T-cell (primary cell): ENCODE measurements at regions not wholly inside any gene's neighbourhood (a gene's known extent, or its start where the extent isn't known, plus 50 kb on each side); places are given as distances from the start of the nearest gene placed in this dataset.

Source experiments
- ATAC-seq, 4 experiments: fragments of 200-7000 bp in 3 of 4; fragments of 150-1000 bp in 1 of 4; cut with Tn5 transposase; replicated peaks in 1 of 4; 1 replicate in 3 of 4; 2 replicates in 1 of 4; pipeline ENCODE4 v1.10.0; 2021; ENCODE audit warnings: moderate library complexity in 3 of 4, mild to moderate bottlenecking in 2 of 4, moderate number of reproducible peaks in 1 of 4
- CTCF ChIA-PET, 2 donors: fragments of 300-600 bp; sonication (Branson Sonifier 250); formaldehyde crosslinking; loops; one replicate each; lab custom pipeline; 2022; ENCODE audit warnings: antibody characterized with exemption in 2 of 2; lab: Charles Lee
- POLR2A ChIA-PET, 2 donors: fragments of 300-600 bp; sonication (Branson Sonifier 250); formaldehyde crosslinking; loops; one replicate each; lab custom pipeline; 2022; ENCODE audit warnings: antibody characterized with exemption in 2 of 2; lab: Charles Lee
- DNase-seq, 35 experiments: peaks; one replicate each; pipeline versions ENCODE4 v3.0.0 to v3.0.0-alpha.2; 2013 to 2023
- H3K27ac ChIP-seq: one replicate; pipeline ENCODE4 v1.5.1; 2013; ENCODE audit warnings: low read length
- H3K27me3 ChIP-seq, 2 experiments: replicated peaks in 1 of 2; 1 replicate in 1 of 2; 2 replicates in 1 of 2; pipeline versions ENCODE4 v1.6.1 to v1.7.0; 2013; ENCODE audit warnings: low read length in 1 of 2, mixed read lengths in 1 of 2; ENCODE audit not compliant: control insufficient read depth in 2 of 2, insufficient read depth in 2 of 2; ENCODE audit errors: extremely low read depth in 1 of 2
- H3K36me3 ChIP-seq, 2 donors: 1 replicate in 1 of 2; 2 replicates in 1 of 2; pipeline versions ENCODE4 v1.6.1 to v1.7.0; 2013; ENCODE audit warnings: low read length in 1 of 2; ENCODE audit not compliant: control insufficient read depth in 2 of 2, insufficient read depth in 1 of 2; ENCODE audit errors: extremely low read depth in 1 of 2
- H3K4me1 ChIP-seq, 2 experiments: 1 replicate in 1 of 2; 2 replicates in 1 of 2; pipeline versions ENCODE4 v1.6.1 to v1.7.0; 2013; ENCODE audit warnings: low read length in 2 of 2, mixed read lengths in 1 of 2; ENCODE audit not compliant: insufficient read depth in 2 of 2, control insufficient read depth in 1 of 2; ENCODE audit errors: extremely low read depth in 1 of 2
- H3K4me3 ChIP-seq, 2 donors: 1 replicate in 1 of 2; 2 replicates in 1 of 2; pipeline versions ENCODE4 v1.5.1 to v1.7.0; 2013; ENCODE audit warnings: mild to moderate bottlenecking in 2 of 2, low read length in 1 of 2, moderate library complexity in 1 of 2; ENCODE audit not compliant: control insufficient read depth in 1 of 2; ENCODE audit errors: extremely low read depth in 1 of 2
- H3K9me3 ChIP-seq: 2 replicates; pipeline ENCODE4 v1.7.0; 2013
- H3K27ac Mint-ChIP-seq, 2 donors: one replicate each; pipeline ENCODE4 v1.8.0; 2020 to 2021; ENCODE audit warnings: mild to moderate bottlenecking in 2 of 2, mixed read lengths in 2 of 2
- H3K27me3 Mint-ChIP-seq, 2 donors: one replicate each; pipeline ENCODE4 v1.8.0; 2021 to 2022; ENCODE audit warnings: mixed read lengths in 2 of 2
- H3K36me3 Mint-ChIP-seq: one replicate; pipeline ENCODE4 v1.8.0; 2021; ENCODE audit warnings: mixed read lengths
- H3K4me1 Mint-ChIP-seq, 3 donors: one replicate each; pipeline ENCODE4 v1.8.0; 2020 to 2022; ENCODE audit warnings: mixed read lengths in 3 of 3, mild to moderate bottlenecking in 1 of 3
- H3K4me3 Mint-ChIP-seq, 3 donors: one replicate each; pipeline ENCODE4 v1.8.0; 2020 to 2022; ENCODE audit warnings: mild to moderate bottlenecking in 3 of 3, mixed read lengths in 3 of 3, moderate library complexity in 3 of 3
- H3K9me3 Mint-ChIP-seq, 3 donors: one replicate each; pipeline ENCODE4 v1.8.0; 2020 to 2022; ENCODE audit warnings: mixed read lengths in 3 of 3
- WGBS: methylation state at CpG from one replicate; pipeline ENCODE4 v1.1.5; 2013; ENCODE audit warnings: missing lambda C conversion rate; ENCODE audit not compliant: insufficient coverage; 5-methylcytosine and 5-hydroxymethylcytosine counted together

- no peak for DNase-seq
- peak overlapping the region in 1 of 3 donors; percentile 36 for H3K4me3 Mint-ChIP-seq
- no peaks in the 10 kb centered on the region for H3K36me3 Mint-ChIP-seq
- ChIA-PET CTCF (no interaction called here), POLR2A (no interaction called here)
- no peak overlapping the region for H3K27ac Mint-ChIP-seq
- peaks cover 30% of the 10 kb centered on the region in 2 donors for H3K27me3 Mint-ChIP-seq
- no peak overlapping the region for H3K4me3 ChIP-seq
- H3K27me3 ChIP-seq: peaks cover 2 to 35% of the 10 kb centered on the region in 2 experiments
- peaks cover 9 to 18% (median 11%) of the 10 kb centered on the region in 3 donors for H3K4me1 Mint-ChIP-seq
- WGBS: 6% methylated on average over 53 of the region's 62 CpGs
- no peaks in the 10 kb centered on the region for H3K9me3 ChIP-seq
- peak in 3 of 4 experiments; percentile 11 to 20 (median 12) for ATAC-seq
- no peak overlapping the region for H3K27ac ChIP-seq
- H3K36me3 ChIP-seq: no peaks in the 10 kb centered on the region
- peaks cover 0 to 5% of the 10 kb centered on the region in 2 experiments for H3K4me1 ChIP-seq
- peaks cover 0 to 5% (median 0%) of the 10 kb centered on the region in 3 donors for H3K9me3 Mint-ChIP-seq
These were observed 94.5 kb downstream of the SEC61G start for GRCh38 chr7:54664235-54665228.

GRCh38 chr7:54663603-54664234 is 95.3 kb downstream of the SEC61G start:
- peaks cover 0 to 5% of the 10 kb centered on the region in 2 experiments for H3K4me1 ChIP-seq
- Mint-ChIP-seq H3K36me3 (no peaks in the 10 kb centered on the region), H3K9me3 (no peaks in the 10 kb centered on the region), H3K4me1 (peaks cover 9 to 18% (median 11%) of the 10 kb centered on the region in 3 donors), H3K4me3 (peak overlapping the region in 2 of 3 donors; percentile 6 to 36), H3K27me3 (peaks cover 30% of the 10 kb centered on the region in 2 donors), H3K27ac (no peak overlapping the region)
- ATAC-seq: no peak
- no peaks in the 10 kb centered on the region for H3K36me3 ChIP-seq
- POLR2A ChIA-PET: no interaction called here
- H3K27ac ChIP-seq: no peak overlapping the region
- peaks cover 2 to 35% of the 10 kb centered on the region in 2 experiments for H3K27me3 ChIP-seq
- no peak for DNase-seq
- no peaks in the 10 kb centered on the region for H3K9me3 ChIP-seq
- 23% methylated on average over 16 of the region's 16 CpGs for WGBS
- no peak overlapping the region for H3K4me3 ChIP-seq
- CTCF ChIA-PET: no interaction called here

- peaks cover 30% of the 10 kb centered on the region in 2 donors for H3K27me3 Mint-ChIP-seq
- Histone ChIP-seq H3K27me3 (peaks cover 2 to 35% of the 10 kb centered on the region in 2 experiments), H3K36me3 (no peaks in the 10 kb centered on the region), H3K4me1 (peaks cover 0 to 5% of the 10 kb centered on the region in 2 experiments), H3K27ac (no peak overlapping the region), H3K9me3 (no peaks in the 10 kb centered on the region), H3K4me3 (no peak overlapping the region)
- DNase-seq (no peak), ATAC-seq (no peak)
- ChIA-PET CTCF (no interaction called here), POLR2A (no interaction called here)
- peaks cover 0 to under 1% (median 0%) of the 10 kb centered on the region in 3 donors for H3K9me3 Mint-ChIP-seq
- 80% methylated on average over 13 of the region's 13 CpGs for WGBS
- H3K27ac Mint-ChIP-seq: no peak overlapping the region
- H3K4me3 Mint-ChIP-seq: peak overlapping the region in 1 of 3 donors; percentile 36
- peaks cover 9 to 18% (median 11%) of the 10 kb centered on the region in 3 donors for H3K4me1 Mint-ChIP-seq
- H3K36me3 Mint-ChIP-seq: no peaks in the 10 kb centered on the region
These were observed 95.8 kb downstream of the SEC61G start for GRCh38 chr7:54663186-54663585.

GRCh38 chr7:54662701-54663100 is 96.3 kb downstream of the SEC61G start:
- WGBS: 83% methylated on average over 5 of the region's 7 CpGs
- Mint-ChIP-seq H3K36me3 (no peaks in the 10 kb centered on the region), H3K27me3 (peaks cover 30% of the 10 kb centered on the region in 2 donors), H3K4me3 (no peak overlapping the region), H3K9me3 (peaks cover 0 to 5% (median 0%) of the 10 kb centered on the region in 3 donors), H3K27ac (no peak overlapping the region), H3K4me1 (peaks cover 9 to 18% (median 11%) of the 10 kb centered on the region in 3 donors)
- no peak overlapping the region for H3K27ac ChIP-seq
- ChIA-PET POLR2A (no interaction called here), CTCF (no interaction called here)
- H3K4me1 ChIP-seq: peaks cover 0 to 5% of the 10 kb centered on the region in 2 experiments
- H3K27me3 ChIP-seq: peaks cover 2 to 35% of the 10 kb centered on the region in 2 experiments
- no peaks in the 10 kb centered on the region for H3K36me3 ChIP-seq
- DNase-seq (no peak), ATAC-seq (no peak)
- no peak overlapping the region for H3K4me3 ChIP-seq
- no peaks in the 10 kb centered on the region for H3K9me3 ChIP-seq

- no CpG with 5 or more reads among the region's 3 CpGs for WGBS
- H3K27me3 ChIP-seq: no peaks in the 10 kb centered on the region
- no peak overlapping the region for H3K27ac ChIP-seq
- Mint-ChIP-seq H3K9me3 (peaks cover 0 to 16% (median 0%) of the 10 kb centered on the region in 3 donors), H3K27ac (no peak overlapping the region), H3K4me3 (no peak overlapping the region), H3K36me3 (no peaks in the 10 kb centered on the region), H3K27me3 (no peaks in the 10 kb centered on the region), H3K4me1 (no peaks in the 10 kb centered on the region)
- ATAC-seq (no peak), DNase-seq (no peak)
- H3K4me1 ChIP-seq: no peaks in the 10 kb centered on the region
- no peak overlapping the region for H3K4me3 ChIP-seq
- POLR2A ChIA-PET: no interaction called here
- no peaks in the 10 kb centered on the region for H3K9me3 ChIP-seq
- CTCF ChIA-PET: no interaction called here
- H3K36me3 ChIP-seq: no peaks in the 10 kb centered on the region
These were observed 105.1 kb downstream of the SEC61G start for GRCh38 chr7:54653905-54654304.

GRCh38 chr7:54643064-54643463 is 100.9 kb downstream of the VSTM2A start:
- Mint-ChIP-seq H3K4me1 (no peaks in the 10 kb centered on the region), H3K9me3 (peaks cover 0 to under 1% (median 0%) of the 10 kb centered on the region in 3 donors), H3K36me3 (no peaks in the 10 kb centered on the region), H3K27ac (no peak overlapping the region), H3K4me3 (no peak overlapping the region), H3K27me3 (peaks cover 0 to 3% of the 10 kb centered on the region in 2 donors)
- no peaks in the 10 kb centered on the region for H3K4me1 ChIP-seq
- H3K36me3 ChIP-seq: no peaks in the 10 kb centered on the region
- H3K4me3 ChIP-seq: no peak overlapping the region
- H3K27me3 ChIP-seq: peaks cover 0 to 3% of the 10 kb centered on the region in 2 experiments
- DNase-seq (no peak), ATAC-seq (no peak)
- WGBS: no CpG with 5 or more reads among the region's 6 CpGs
- no peak overlapping the region for H3K27ac ChIP-seq
- POLR2A ChIA-PET: no interaction called here
- CTCF ChIA-PET: no interaction called here
- no peaks in the 10 kb centered on the region for H3K9me3 ChIP-seq
